ENCODE measurements at regions not wholly inside any gene's neighbourhood (a gene's known extent, or its start where the extent isn't known, plus 50 kb on each side); places are given as distances from the start of the nearest gene placed in this dataset.

GRCh38 chr2:15882761-15883497, 57.4 kb upstream of the MYCN start:
- no peak for TF ChIP-seq CTCF (IDR thresholded peaks at IDR 0.05)

- no peak for TF ChIP-seq CTCF (IDR thresholded peaks at IDR 0.05)
Measured at GRCh38 chr2:15883684-15884083, 56.7 kb upstream of the MYCN start.

- TF ChIP-seq CTCF (IDR thresholded peaks at IDR 0.05) = no peak
Measured at GRCh38 chr2:15884790-15885189, 55.6 kb upstream of the MYCN start.

- no peak for TF ChIP-seq CTCF (IDR thresholded peaks at IDR 0.05)
Measured at GRCh38 chr2:15886231-15886630, 54.1 kb upstream of the MYCN start.

- TF ChIP-seq CTCF (IDR thresholded peaks at IDR 0.05) = no peak
Measured at GRCh38 chr2:15889442-15890123, 50.8 kb upstream of the MYCN start.

GRCh38 chr2:15890124-15890754, 50.1 kb upstream of the MYCN start:
- TF ChIP-seq CTCF (IDR thresholded peaks at IDR 0.05) = no peak

Data from LNCAP (cell line).